Left ventricle myocardium inferior (tissue), 1 donor: ENCODE measurements at regions not wholly inside any gene's neighbourhood (a gene's known extent, or its start where the extent isn't known, plus 50 kb on each side); places are given as distances from the start of the nearest gene placed in this dataset.

Experiments used
- DNase-seq: peaks from one replicate; pipeline ENCODE4 v3.0.0-alpha.2; 2020
- H3K27ac ChIP-seq: fragments of 200-600 bp; replicated peaks from 2 replicates; pipeline ENCODE4 v1.8.0; 2021
- H3K27me3 ChIP-seq: fragments of 200-600 bp; 2 replicates; pipeline ENCODE4 v1.8.0; 2021; ENCODE audit warnings: low read depth
- H3K36me3 ChIP-seq: fragments of 200-600 bp; 2 replicates; pipeline ENCODE4 v1.8.0; 2021
- H3K4me1 ChIP-seq: fragments of 200-600 bp; 2 replicates; pipeline ENCODE4 v1.8.0; 2021
- H3K4me3 ChIP-seq: fragments of 200-600 bp; 2 replicates; pipeline ENCODE4 v1.8.0; 2021; ENCODE audit warnings: mild to moderate bottlenecking, moderate library complexity
- H3K9me3 ChIP-seq: fragments of 200-600 bp; replicated peaks from 2 replicates; pipeline ENCODE4 v1.8.0; 2021
- CTCF ChIP-seq: fragments of 200-600 bp; IDR thresholded peaks from 2 replicates; pipeline ENCODE4 v1.8.0; 2021; ENCODE audit warnings: antibody characterized with exemption, mild to moderate bottlenecking, borderline replicate concordance
- intact Hi-C: fragments of 100-400 bp; cut with micrococcal nuclease; formaldehyde crosslinking; loops from one replicate; pipeline ENCODE4 v1.11.0; 2022
- donor health status: DM: no; HTN: yes; CAD: no; lungs with severe emphysema.

GRCh38 chr1:115436596-115436995 is 98.5 kb upstream of the NGF start:
- intact Hi-C loops = no loop called here
- H3K4me3 ChIP-seq = no peak overlapping the region
- H3K4me1 ChIP-seq = no peaks in the 10 kb centered on the region
- H3K36me3 ChIP-seq = no peaks in the 10 kb centered on the region
- TF ChIP-seq CTCF = no peak
- H3K27me3 ChIP-seq = no peaks in the 10 kb centered on the region
- no peak for DNase-seq
- no peak overlapping the region for H3K27ac ChIP-seq
- no peaks in the 10 kb centered on the region for H3K9me3 ChIP-seq

- intact Hi-C loops = no loop called here
- H3K27ac ChIP-seq = peak overlapping the region; percentile 11
Observed at GRCh38 chr1:115433483-115433882, 95.4 kb upstream of the NGF start.

DNA sequence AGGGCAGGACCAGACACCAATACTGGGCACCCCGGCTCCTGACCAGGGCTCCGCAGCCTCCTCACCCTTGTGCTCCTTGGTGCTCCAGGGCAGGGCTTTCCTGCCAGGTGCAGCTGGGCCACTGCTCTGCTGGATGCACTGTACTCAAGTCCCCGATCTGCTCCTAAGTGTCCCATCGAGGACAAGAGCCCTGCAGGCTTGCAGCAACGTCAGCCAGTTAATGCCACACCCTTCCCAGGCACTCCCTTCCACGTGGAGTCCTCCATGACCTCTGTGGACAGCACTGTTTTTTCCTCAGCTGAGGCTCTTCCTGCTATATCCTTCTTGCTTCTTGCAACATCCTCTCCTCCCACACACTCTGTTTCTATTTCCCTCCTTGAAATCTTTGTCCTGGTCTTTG is 94.0 kb upstream of the NGF start:
- no peaks in the 10 kb centered on the region for H3K27me3 ChIP-seq
- H3K4me1 ChIP-seq = peaks cover 1% of the 10 kb centered on the region
- DNase-seq = no peak
- intact Hi-C loops = no loop called here
- H3K9me3 ChIP-seq = no peaks in the 10 kb centered on the region
- no peak overlapping the region for H3K27ac ChIP-seq
- H3K36me3 ChIP-seq = no peaks in the 10 kb centered on the region
- no peak overlapping the region for H3K4me3 ChIP-seq
- TF ChIP-seq CTCF = no peak

More at GRCh38 chr1:115433483-115433882, 95.4 kb upstream of the NGF start:
- Histone ChIP-seq H3K36me3 (no peaks in the 10 kb centered on the region), H3K27me3 (no peaks in the 10 kb centered on the region), H3K4me3 (no peak overlapping the region), H3K4me1 (no peaks in the 10 kb centered on the region), H3K9me3 (no peaks in the 10 kb centered on the region)
- DNase-seq = no peak
- TF ChIP-seq CTCF = no peak

GRCh38 chr1:115430441-115431158 is 92.6 kb upstream of the NGF start:
- no peak for DNase-seq
- TF ChIP-seq CTCF = no peak
- Histone ChIP-seq H3K27me3 (no peaks in the 10 kb centered on the region), H3K9me3 (no peaks in the 10 kb centered on the region), H3K36me3 (no peaks in the 10 kb centered on the region), H3K4me3 (no peak overlapping the region), H3K4me1 (peaks cover 10% of the 10 kb centered on the region), H3K27ac (no peak overlapping the region)
- intact Hi-C loops = no loop called here

DNA sequence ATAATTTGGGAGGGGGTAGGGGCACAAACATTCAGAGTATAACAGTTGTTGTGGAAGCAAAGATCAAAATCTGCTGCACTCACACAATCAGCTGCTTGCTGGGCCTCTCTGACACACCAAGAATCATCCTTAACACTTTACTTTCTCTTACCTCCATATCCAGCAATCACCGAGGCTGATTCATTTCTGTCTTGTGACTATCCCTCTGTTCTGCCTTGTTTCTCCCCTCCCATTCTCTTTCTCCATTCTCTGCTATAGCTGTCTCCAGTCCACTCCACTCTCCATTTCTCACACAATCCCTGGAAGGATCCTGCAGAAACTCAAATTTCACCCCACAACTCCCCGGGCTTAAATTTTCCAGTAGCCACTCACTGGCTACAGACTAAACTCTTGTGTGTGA is 91.8 kb upstream of the NGF start:
- peaks cover 10% of the 10 kb centered on the region for H3K4me1 ChIP-seq
- no peak overlapping the region for H3K27ac ChIP-seq
- TF ChIP-seq CTCF = no peak
- H3K36me3 ChIP-seq = no peaks in the 10 kb centered on the region
- DNase-seq = no peak
- intact Hi-C loops = no loop called here
- no peak overlapping the region for H3K4me3 ChIP-seq
- H3K9me3 ChIP-seq = no peaks in the 10 kb centered on the region
- H3K27me3 ChIP-seq = peaks cover 5% of the 10 kb centered on the region
